GM12891 (cell line): ENCODE measurements at regions not wholly inside any gene's neighbourhood (a gene's known extent, or its start where the extent isn't known, plus 50 kb on each side); places are given as distances from the start of the nearest gene placed in this dataset.

Source experiments
- PAX5 ChIP-seq: IDR thresholded peaks from 2 replicates; pipeline ENCODE4 v1.6.1; 2011; ENCODE audit warnings: low read length, moderate library complexity, mild to moderate bottlenecking; ENCODE audit not compliant: insufficient read depth, severe bottlenecking
- POLR2A ChIP-seq: IDR thresholded peaks from 2 replicates; pipeline ENCODE4 v1.6.1; 2011; ENCODE audit warnings: low read depth, low read length, control low read depth
- POLR2AphosphoS5 ChIP-seq: IDR thresholded peaks from 2 replicates; pipeline ENCODE4 v1.6.1; 2011; ENCODE audit warnings: low read depth, low read length, control low read depth
- POU2F2 ChIP-seq: IDR thresholded peaks from 2 replicates; pipeline ENCODE4 v1.6.1; 2011; ENCODE audit warnings: low read depth, mild to moderate bottlenecking, control low read depth, low read length, moderate library complexity
- SPI1 ChIP-seq: IDR thresholded peaks from 2 replicates; pipeline ENCODE4 v1.6.1; 2011; ENCODE audit warnings: low read depth, low read length, control low read depth
- TAF1 ChIP-seq: IDR thresholded peaks from 2 replicates; pipeline ENCODE4 v1.6.1; 2011; ENCODE audit warnings: low read depth, low read length, control low read depth

- TF ChIP-seq POLR2A (no peak), TAF1 (no peak), POLR2AphosphoS5 (no peak), PAX5 (no peak), POU2F2 (no peak), SPI1 (no peak)
Observed at GRCh38 chr13:80145171-80145690, 195.7 kb downstream of the SPRY2 start.
